Transverse colon (tissue), 1 donor: ENCODE measurements at regions not wholly inside any gene's neighbourhood (a gene's known extent, or its start where the extent isn't known, plus 50 kb on each side); places are given as distances from the start of the nearest gene placed in this dataset.
"Not testable (repeated sequence)": the region's sequence is repeated elsewhere in the genome, so short reads cannot be mapped to it uniquely, and the experiment has no call there.

Source experiments
- EP300 ChIP-seq: sonication (generic); formaldehyde crosslinking; IDR thresholded peaks from one replicate; pipeline ENCODE4 v1.6.1; 2017; ENCODE audit warnings: antibody characterized with exemption, low read depth
- POLR2A ChIP-seq: fragments of 450-650 bp; IDR thresholded peaks from one replicate; pipeline ENCODE4 v1.6.1; 2016; ENCODE audit warnings: antibody characterized with exemption, mild to moderate bottlenecking, moderate library complexity

DNA sequence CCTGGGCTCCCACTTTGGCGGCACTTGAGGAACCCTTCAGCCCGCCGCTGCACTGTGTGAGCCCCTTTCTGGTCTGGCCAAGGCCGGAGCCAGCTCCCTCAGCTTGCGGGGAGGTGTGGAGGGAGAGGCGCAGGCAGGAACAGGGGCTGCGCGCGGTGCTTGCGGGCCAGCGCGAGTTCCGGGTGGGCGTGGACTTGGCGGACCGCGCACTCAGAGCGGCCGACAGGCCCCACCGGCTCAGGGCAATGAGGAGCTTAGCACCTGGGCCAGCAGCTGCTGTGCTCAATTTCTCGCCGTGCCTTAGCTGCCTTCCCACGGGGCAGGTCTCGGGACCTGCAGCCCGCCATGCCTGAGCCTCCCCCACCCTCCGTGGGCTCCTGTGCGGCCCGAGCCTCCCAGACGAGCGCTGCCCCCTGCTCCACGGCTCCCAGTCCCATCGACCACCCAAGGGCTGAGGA, 324.8 kb downstream of the RAD51AP2 start:
- TF ChIP-seq POLR2A, EP300: not testable (repeated sequence)
